Activated naive CD4-positive, alpha-beta T cell treated with anti-CD3 and anti-CD28 coated beads for 36 hours (primary cell): ENCODE measurements at regions not wholly inside any gene's neighbourhood (a gene's known extent, or its start where the extent isn't known, plus 50 kb on each side); places are given as distances from the start of the nearest gene placed in this dataset.

Source experiments
- CTCF ChIA-PET: fragments of 350-600 bp; sonication (Branson Sonifier 250); formaldehyde crosslinking; loops from one replicate; lab custom pipeline; 2021; ENCODE audit warnings: antibody characterized with exemption; lab: Charles Lee
- DNase-seq: peaks from one replicate; pipeline ENCODE4 v3.0.0-alpha.2; 2020
- H3K27ac Mint-ChIP-seq: one replicate; pipeline ENCODE4 v1.8.0; 2021; ENCODE audit warnings: mild to moderate bottlenecking, mixed read lengths
- H3K27me3 Mint-ChIP-seq: one replicate; pipeline ENCODE4 v1.8.0; 2021; ENCODE audit warnings: low read depth, mixed read lengths
- H3K36me3 Mint-ChIP-seq: one replicate; pipeline ENCODE4 v1.8.0; 2021; ENCODE audit warnings: low read depth, mixed read lengths
- H3K4me1 Mint-ChIP-seq: one replicate; pipeline ENCODE4 v1.8.0; 2021; ENCODE audit warnings: low read depth, mixed read lengths
- H3K4me3 Mint-ChIP-seq: one replicate; pipeline ENCODE4 v1.8.0; 2021; ENCODE audit warnings: mild to moderate bottlenecking, moderate library complexity, mixed read lengths
- H3K9me3 Mint-ChIP-seq: one replicate; pipeline ENCODE4 v1.8.0; 2021; ENCODE audit warnings: mixed read lengths
- intact Hi-C: fragments of 100-400 bp; cut with micrococcal nuclease; formaldehyde crosslinking; loops from one replicate; pipeline ENCODE4 v1.15.1; 2023

- Mint-ChIP-seq H3K36me3 (no peaks in the 10 kb centered on the region), H3K27me3 (no peaks in the 10 kb centered on the region), H3K4me3 (no peak overlapping the region), H3K4me1 (no peaks in the 10 kb centered on the region), H3K9me3 (peaks cover 13% of the 10 kb centered on the region), H3K27ac (no peak overlapping the region)
- CTCF ChIA-PET: no interaction called here
- intact Hi-C loops: no loop called here
- DNase-seq: no peak
Measured at GRCh38 chr5:117943541-117943940, 1044.8 kb downstream of the DTWD2 start.

- Mint-ChIP-seq H3K27me3 (no peaks in the 10 kb centered on the region), H3K27ac (no peak overlapping the region), H3K36me3 (no peaks in the 10 kb centered on the region), H3K4me1 (no peaks in the 10 kb centered on the region), H3K9me3 (peaks cover 13% of the 10 kb centered on the region), H3K4me3 (no peak overlapping the region)
- CTCF ChIA-PET: no interaction called here
- no peak for DNase-seq
- intact Hi-C loops: no loop called here
Measured at GRCh38 chr5:117942861-117943519, 1045.4 kb downstream of the DTWD2 start.

- no peak for DNase-seq
- Mint-ChIP-seq H3K4me1 (peaks cover 2% of the 10 kb centered on the region), H3K27me3 (no peaks in the 10 kb centered on the region), H3K9me3 (peaks cover under 1% of the 10 kb centered on the region), H3K4me3 (no peak overlapping the region), H3K27ac (no peak overlapping the region), H3K36me3 (no peaks in the 10 kb centered on the region)
- CTCF ChIA-PET: interaction anchor here (0.6 to 1.1 kb wide), 2 partner anchors 42 to 115 kb away, joined by 3 to 4 read pairs; no protein-coding TSS in a partner anchor
- intact Hi-C loops: no loop called here
Measured at GRCh38 chr5:117893211-117893610, 1095.1 kb downstream of the DTWD2 start.

- intact Hi-C loops: no loop called here
- Mint-ChIP-seq H3K27me3 (no peaks in the 10 kb centered on the region), H3K9me3 (no peaks in the 10 kb centered on the region), H3K27ac (no peak overlapping the region), H3K36me3 (no peaks in the 10 kb centered on the region), H3K4me1 (peaks cover 2% of the 10 kb centered on the region), H3K4me3 (no peak overlapping the region)
- CTCF ChIA-PET: interaction anchor here (1.1 kb wide), 1 partner anchor 115 kb away, joined by 4 read pairs; no protein-coding TSS in a partner anchor
- DNase-seq: no peak
Measured at GRCh38 chr5:117892360-117892759, 1096.0 kb downstream of the DTWD2 start.

- Mint-ChIP-seq H3K36me3 (no peaks in the 10 kb centered on the region), H3K9me3 (no peaks in the 10 kb centered on the region), H3K27me3 (no peaks in the 10 kb centered on the region), H3K4me3 (no peak overlapping the region), H3K4me1 (peaks cover 2% of the 10 kb centered on the region), H3K27ac (no peak overlapping the region)
- intact Hi-C loops: no loop called here
- no peak for DNase-seq
- CTCF ChIA-PET: no interaction called here
Measured at GRCh38 chr5:117889596-117889995, 1098.8 kb downstream of the DTWD2 start.

- Mint-ChIP-seq H3K36me3 (no peaks in the 10 kb centered on the region), H3K4me3 (no peak overlapping the region), H3K9me3 (no peaks in the 10 kb centered on the region), H3K27ac (no peak overlapping the region), H3K27me3 (no peaks in the 10 kb centered on the region), H3K4me1 (peaks cover 2% of the 10 kb centered on the region)
- intact Hi-C loops: no loop called here
- no peak for DNase-seq
- CTCF ChIA-PET: no interaction called here
Measured at GRCh38 chr5:117888688-117889087, 1099.7 kb downstream of the DTWD2 start.

GRCh38 chr5:117881426-117882230 is 1106.7 kb downstream of the DTWD2 start:
- intact Hi-C loops: no loop called here
- DNase-seq: no peak
- peaks cover 2% of the 10 kb centered on the region for H3K9me3 Mint-ChIP-seq
- no peak overlapping the region for H3K27ac Mint-ChIP-seq
- H3K4me1 Mint-ChIP-seq: no peaks in the 10 kb centered on the region
- CTCF ChIA-PET: no interaction called here
- H3K27me3 Mint-ChIP-seq: no peaks in the 10 kb centered on the region
- H3K4me3 Mint-ChIP-seq: no peak overlapping the region
- no peaks in the 10 kb centered on the region for H3K36me3 Mint-ChIP-seq

GRCh38 chr5:117880932-117881331 is 1107.4 kb downstream of the DTWD2 start:
- intact Hi-C loops: no loop called here
- H3K27me3 Mint-ChIP-seq: no peaks in the 10 kb centered on the region
- no peak overlapping the region for H3K4me3 Mint-ChIP-seq
- no peaks in the 10 kb centered on the region for H3K4me1 Mint-ChIP-seq
- peaks cover 2% of the 10 kb centered on the region for H3K9me3 Mint-ChIP-seq
- no peaks in the 10 kb centered on the region for H3K36me3 Mint-ChIP-seq
- no peak for DNase-seq
- no peak overlapping the region for H3K27ac Mint-ChIP-seq
- CTCF ChIA-PET: no interaction called here

- Mint-ChIP-seq H3K27ac (no peak overlapping the region), H3K27me3 (no peaks in the 10 kb centered on the region), H3K4me1 (no peaks in the 10 kb centered on the region), H3K36me3 (no peaks in the 10 kb centered on the region), H3K9me3 (peaks cover 4% of the 10 kb centered on the region), H3K4me3 (no peak overlapping the region)
- no peak for DNase-seq
- CTCF ChIA-PET: no interaction called here
- intact Hi-C loops: no loop called here
Measured at GRCh38 chr5:117877731-117878130, 1110.6 kb downstream of the DTWD2 start.

- no peak overlapping the region for H3K27ac Mint-ChIP-seq
- no peaks in the 10 kb centered on the region for H3K36me3 Mint-ChIP-seq
- intact Hi-C loops: no loop called here
- H3K9me3 Mint-ChIP-seq: peaks cover 6% of the 10 kb centered on the region
- CTCF ChIA-PET: no interaction called here
- DNase-seq: no peak
- H3K27me3 Mint-ChIP-seq: no peaks in the 10 kb centered on the region
- no peak overlapping the region for H3K4me3 Mint-ChIP-seq
- H3K4me1 Mint-ChIP-seq: no peaks in the 10 kb centered on the region
Measured at GRCh38 chr5:117872798-117873368, 1115.5 kb downstream of the DTWD2 start.

- H3K4me1 Mint-ChIP-seq: no peaks in the 10 kb centered on the region
- no peaks in the 10 kb centered on the region for H3K36me3 Mint-ChIP-seq
- H3K27ac Mint-ChIP-seq: no peak overlapping the region
- no peaks in the 10 kb centered on the region for H3K27me3 Mint-ChIP-seq
- no peak for DNase-seq
- intact Hi-C loops: no loop called here
- H3K4me3 Mint-ChIP-seq: no peak overlapping the region
- H3K9me3 Mint-ChIP-seq: peaks cover 2% of the 10 kb centered on the region
- CTCF ChIA-PET: interaction anchor here (0.6 kb wide), 1 partner anchor 12 kb away, joined by 3 read pairs; no protein-coding TSS in a partner anchor
Measured at GRCh38 chr5:117869596-117869995, 1118.8 kb downstream of the DTWD2 start.

- intact Hi-C loops: no loop called here
- no peaks in the 10 kb centered on the region for H3K9me3 Mint-ChIP-seq
- H3K4me3 Mint-ChIP-seq: no peak overlapping the region
- no peaks in the 10 kb centered on the region for H3K27me3 Mint-ChIP-seq
- CTCF ChIA-PET: no interaction called here
- H3K36me3 Mint-ChIP-seq: no peaks in the 10 kb centered on the region
- H3K27ac Mint-ChIP-seq: no peak overlapping the region
- no peaks in the 10 kb centered on the region for H3K4me1 Mint-ChIP-seq
- no peak for DNase-seq
Measured at GRCh38 chr5:117863586-117864296, 1124.6 kb downstream of the DTWD2 start.
